ENCODE measurements at regions not wholly inside any gene's neighbourhood (a gene's known extent, or its start where the extent isn't known, plus 50 kb on each side); places are given as distances from the start of the nearest gene placed in this dataset.

DNA sequence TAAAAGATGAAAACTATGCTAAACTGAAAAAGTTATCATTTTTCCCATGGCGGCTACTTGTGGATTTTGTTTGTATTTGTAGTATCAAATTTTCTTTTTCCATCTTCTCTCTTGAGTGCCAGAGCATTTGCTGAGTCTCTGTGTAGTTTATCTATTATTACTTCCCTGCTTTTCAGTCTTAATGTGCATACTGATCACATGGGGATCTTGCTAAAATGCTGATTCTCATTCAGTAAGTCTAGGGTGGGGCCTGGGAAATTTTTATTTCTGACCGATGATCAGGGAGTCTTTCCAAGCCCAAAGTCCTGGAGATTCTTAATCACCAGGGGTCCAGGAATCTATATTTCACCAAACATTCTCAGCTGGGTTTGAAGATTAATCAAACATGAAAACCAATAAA, 189.0 kb upstream of the GOT2 start:
- no peak for DNase-seq
- Histone ChIP-seq H3K27me3 (replicated peaks in 1 of 7) (no peaks in the 10 kb centered on the region), H3K9me3 (peaks cover 0 to 13% (median 0%) of the 10 kb centered on the region in 8 donors), H3K4me1 (no peaks in the 10 kb centered on the region), H3K4me3 (no peak overlapping the region), H3K27ac (no peak overlapping the region), H3K36me3 (no peaks in the 10 kb centered on the region)
- intact Hi-C loops (cut with DNase I; ENCODE audit: low total_unique reads), result no loop called here
- TF ChIP-seq POLR2AphosphoS5 (IDR thresholded peaks at IDR 0.05) (no peak), POLR2A (IDR thresholded peaks at IDR 0.05) (no peak)
- TF ChIP-seq, protein P1, sequence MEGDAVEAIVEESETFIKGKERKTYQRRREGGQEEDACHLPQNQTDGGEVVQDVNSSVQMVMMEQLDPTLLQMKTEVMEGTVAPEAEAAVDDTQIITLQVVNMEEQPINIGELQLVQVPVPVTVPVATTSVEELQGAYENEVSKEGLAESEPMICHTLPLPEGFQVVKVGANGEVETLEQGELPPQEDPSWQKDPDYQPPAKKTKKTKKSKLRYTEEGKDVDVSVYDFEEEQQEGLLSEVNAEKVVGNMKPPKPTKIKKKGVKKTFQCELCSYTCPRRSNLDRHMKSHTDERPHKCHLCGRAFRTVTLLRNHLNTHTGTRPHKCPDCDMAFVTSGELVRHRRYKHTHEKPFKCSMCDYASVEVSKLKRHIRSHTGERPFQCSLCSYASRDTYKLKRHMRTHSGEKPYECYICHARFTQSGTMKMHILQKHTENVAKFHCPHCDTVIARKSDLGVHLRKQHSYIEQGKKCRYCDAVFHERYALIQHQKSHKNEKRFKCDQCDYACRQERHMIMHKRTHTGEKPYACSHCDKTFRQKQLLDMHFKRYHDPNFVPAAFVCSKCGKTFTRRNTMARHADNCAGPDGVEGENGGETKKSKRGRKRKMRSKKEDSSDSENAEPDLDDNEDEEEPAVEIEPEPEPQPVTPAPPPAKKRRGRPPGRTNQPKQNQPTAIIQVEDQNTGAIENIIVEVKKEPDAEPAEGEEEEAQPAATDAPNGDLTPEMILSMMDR (IDR thresholded peaks at IDR 0.05 in 8 of 11, conservative IDR thresholded peaks at IDR 0.05 in 3 of 11), result no peak
- 88 to 99% (median 93%) methylated on average over 2 of the region's 2 CpGs for WGBS, 5 donors

DNA sequence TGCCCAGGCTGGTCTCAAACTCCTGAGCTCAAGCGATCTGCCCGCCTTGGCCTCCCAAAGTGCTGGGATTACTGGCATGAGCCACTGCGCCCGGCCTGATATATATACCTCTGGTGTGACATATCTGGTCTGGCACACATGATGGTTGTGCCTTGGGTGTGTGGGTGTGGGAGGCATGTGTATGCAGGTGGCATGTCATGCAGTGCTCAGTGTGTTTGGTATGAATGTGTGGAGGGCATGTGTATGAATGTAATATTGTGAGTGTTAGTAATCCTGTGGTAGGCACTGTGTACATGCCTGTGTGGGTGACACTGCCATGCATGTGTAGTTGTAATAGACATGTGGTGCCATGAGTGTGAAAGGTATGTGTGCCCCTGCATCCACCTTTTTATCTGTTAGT, 179.3 kb upstream of the GOT2 start:
- no peak overlapping the region for H3K27ac ChIP-seq
- H3K9me3 ChIP-seq, result peaks cover 0 to 34% (median 13%) of the 10 kb centered on the region in 8 donors
- intact Hi-C loops (cut with DNase I; ENCODE audit: low total_unique reads), result no loop called here
- TF ChIP-seq, protein P1 (IDR thresholded peaks at IDR 0.05 in 8 of 11, conservative IDR thresholded peaks at IDR 0.05 in 3 of 11), result no peak
- no peak for TF ChIP-seq POLR2AphosphoS5 (IDR thresholded peaks at IDR 0.05)
- no peak for TF ChIP-seq POLR2A (IDR thresholded peaks at IDR 0.05)
- 81 to 100% (median 96%) methylated on average over 4 of the region's 4 CpGs for WGBS, 5 donors
- no peaks in the 10 kb centered on the region for H3K27me3 ChIP-seq (replicated peaks in 1 of 7)
- no peak overlapping the region for H3K4me3 ChIP-seq
- DNase-seq, result no peak
- H3K36me3 ChIP-seq, result no peaks in the 10 kb centered on the region
- H3K4me1 ChIP-seq, result no peaks in the 10 kb centered on the region

DNA sequence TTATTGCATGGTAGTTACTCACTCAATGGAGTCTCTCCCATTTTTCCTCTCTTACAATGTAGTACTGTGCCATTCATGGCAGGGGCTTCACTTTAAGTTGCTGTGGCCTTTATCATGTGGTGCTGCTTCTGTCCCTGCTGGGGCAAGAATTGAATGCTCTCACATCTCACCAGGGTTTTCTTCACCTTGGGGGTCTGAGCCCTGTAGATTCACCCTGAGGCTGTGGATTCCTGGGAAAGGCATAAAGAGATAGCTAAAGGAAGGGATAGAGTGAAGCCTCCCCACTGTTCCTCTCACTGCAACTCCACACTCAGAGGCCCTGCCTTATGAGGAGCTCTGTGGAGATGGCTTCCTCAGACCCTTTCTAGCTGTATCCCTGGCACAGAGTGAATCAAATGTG, 178.5 kb upstream of the GOT2 start:
- Histone ChIP-seq H3K36me3 (no peaks in the 10 kb centered on the region), H3K27me3 (replicated peaks in 1 of 7) (no peaks in the 10 kb centered on the region), H3K9me3 (peaks cover 0 to 30% (median 12%) of the 10 kb centered on the region in 8 donors), H3K4me1 (no peaks in the 10 kb centered on the region), H3K4me3 (no peak overlapping the region), H3K27ac (no peak overlapping the region)
- no peak for DNase-seq
- intact Hi-C loops (cut with DNase I; ENCODE audit: low total_unique reads), result no loop called here
- TF ChIP-seq POLR2AphosphoS5 (IDR thresholded peaks at IDR 0.05) (no peak), POLR2A (IDR thresholded peaks at IDR 0.05) (no peak)
- TF ChIP-seq, protein P1 (IDR thresholded peaks at IDR 0.05 in 8 of 11, conservative IDR thresholded peaks at IDR 0.05 in 3 of 11), result no peak

DNA sequence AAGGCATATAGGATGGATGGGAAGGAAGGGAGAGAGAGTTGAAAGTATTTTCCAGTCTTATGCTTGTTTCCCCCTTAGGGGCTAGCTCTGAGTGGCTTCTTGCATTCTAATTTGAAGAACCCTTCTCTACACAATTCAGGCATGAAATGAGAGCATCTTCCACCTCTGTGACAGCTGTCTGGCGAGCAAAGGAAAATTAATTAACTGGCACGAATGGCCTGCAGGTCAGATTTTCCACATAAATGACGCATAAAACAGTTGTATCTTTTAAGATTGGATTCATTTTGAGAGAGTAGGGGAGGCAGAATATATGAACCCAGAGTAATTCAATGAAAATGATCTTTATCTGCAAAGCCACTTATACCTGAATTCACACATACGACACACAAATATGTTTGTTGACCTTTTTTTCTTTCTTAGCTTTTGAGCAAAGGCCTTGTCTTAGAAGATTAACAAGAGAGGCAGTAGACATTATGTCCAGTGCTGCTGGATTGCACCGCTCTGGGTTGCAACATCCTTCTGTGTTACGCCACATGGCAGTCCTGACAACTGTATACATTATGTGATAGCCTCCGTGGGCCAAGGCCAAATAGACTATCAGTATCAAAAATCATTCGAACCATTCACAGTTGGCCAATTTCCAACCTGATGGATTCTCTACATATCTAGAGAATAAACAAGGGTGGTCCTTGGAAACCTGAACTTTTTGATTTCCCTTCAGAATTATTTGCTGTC, 173.0 kb upstream of the GOT2 start:
- TF ChIP-seq, protein P1 (IDR thresholded peaks at IDR 0.05 in 8 of 11, conservative IDR thresholded peaks at IDR 0.05 in 3 of 11), result no peak
- no peak for TF ChIP-seq POLR2A (IDR thresholded peaks at IDR 0.05)
- no peak for TF ChIP-seq POLR2AphosphoS5 (IDR thresholded peaks at IDR 0.05)
- no peak overlapping the region for H3K27ac ChIP-seq
- DNase-seq, result no peak
- 69 to 87% (median 84%) methylated on average over 8 of the region's 8 CpGs for WGBS, 5 donors
- no peaks in the 10 kb centered on the region for H3K4me1 ChIP-seq
- H3K4me3 ChIP-seq, result no peak overlapping the region
- no peaks in the 10 kb centered on the region for H3K9me3 ChIP-seq
- intact Hi-C loops (cut with DNase I; ENCODE audit: low total_unique reads), result no loop called here
- H3K36me3 ChIP-seq, result no peaks in the 10 kb centered on the region
- H3K27me3 ChIP-seq (replicated peaks in 1 of 7), result no peaks in the 10 kb centered on the region
